B cell (primary cell): ENCODE measurements at regions not wholly inside any gene's neighbourhood (a gene's known extent, or its start where the extent isn't known, plus 50 kb on each side); places are given as distances from the start of the nearest gene placed in this dataset.

Experiments
- EZH2 ChIP-seq: IDR thresholded peaks from 2 replicates; pipeline ENCODE4 v1.6.1; 2012; ENCODE audit warnings: borderline replicate concordance, low read depth, mild to moderate bottlenecking, moderate library complexity, low read length; ENCODE audit not compliant: insufficient read depth, poor library complexity, severe bottlenecking
- TF ChIP-seq, protein P1 (sequence below): fragments of 200-600 bp; IDR thresholded peaks from one replicate; pipeline ENCODE4 v1.8.0; 2022; ENCODE audit warnings: antibody characterized with exemption, mild to moderate bottlenecking

DNA sequence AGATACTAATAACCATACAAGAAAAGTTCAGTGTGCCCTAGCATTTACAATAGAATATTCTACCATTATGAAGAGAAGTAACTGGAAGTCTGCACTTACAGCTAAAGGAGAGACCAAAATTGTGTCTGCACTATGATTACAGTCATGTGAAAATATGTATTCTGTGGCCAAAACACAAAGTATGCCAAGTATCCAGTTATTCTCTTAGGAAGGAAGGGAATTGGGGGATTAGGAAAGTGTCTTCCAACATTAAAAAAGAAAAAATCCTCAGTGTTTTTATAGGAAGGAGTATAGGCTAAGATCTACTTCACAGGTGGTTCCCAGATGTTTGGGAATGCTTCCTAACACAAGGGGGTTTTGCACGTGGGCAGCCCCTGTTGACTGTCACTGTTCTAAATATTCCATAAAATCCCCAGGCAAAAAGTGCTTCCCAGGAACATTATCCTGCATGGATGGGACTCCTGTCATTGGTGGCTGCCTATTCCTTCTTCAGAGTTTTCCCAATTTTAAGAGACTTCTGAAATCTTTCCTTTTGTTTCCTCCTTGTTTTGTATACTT lies 180.2 kb upstream of the KLHL29 start:
- TF ChIP-seq, protein P1, sequence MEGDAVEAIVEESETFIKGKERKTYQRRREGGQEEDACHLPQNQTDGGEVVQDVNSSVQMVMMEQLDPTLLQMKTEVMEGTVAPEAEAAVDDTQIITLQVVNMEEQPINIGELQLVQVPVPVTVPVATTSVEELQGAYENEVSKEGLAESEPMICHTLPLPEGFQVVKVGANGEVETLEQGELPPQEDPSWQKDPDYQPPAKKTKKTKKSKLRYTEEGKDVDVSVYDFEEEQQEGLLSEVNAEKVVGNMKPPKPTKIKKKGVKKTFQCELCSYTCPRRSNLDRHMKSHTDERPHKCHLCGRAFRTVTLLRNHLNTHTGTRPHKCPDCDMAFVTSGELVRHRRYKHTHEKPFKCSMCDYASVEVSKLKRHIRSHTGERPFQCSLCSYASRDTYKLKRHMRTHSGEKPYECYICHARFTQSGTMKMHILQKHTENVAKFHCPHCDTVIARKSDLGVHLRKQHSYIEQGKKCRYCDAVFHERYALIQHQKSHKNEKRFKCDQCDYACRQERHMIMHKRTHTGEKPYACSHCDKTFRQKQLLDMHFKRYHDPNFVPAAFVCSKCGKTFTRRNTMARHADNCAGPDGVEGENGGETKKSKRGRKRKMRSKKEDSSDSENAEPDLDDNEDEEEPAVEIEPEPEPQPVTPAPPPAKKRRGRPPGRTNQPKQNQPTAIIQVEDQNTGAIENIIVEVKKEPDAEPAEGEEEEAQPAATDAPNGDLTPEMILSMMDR: no peak
- no peak for TF ChIP-seq EZH2
